ENCODE measurements at regions not wholly inside any gene's neighbourhood (a gene's known extent, or its start where the extent isn't known, plus 50 kb on each side); places are given as distances from the start of the nearest gene placed in this dataset.
A peak's percentile ranks its signal among the peaks of the same experiment; 100 is the strongest.

DNA sequence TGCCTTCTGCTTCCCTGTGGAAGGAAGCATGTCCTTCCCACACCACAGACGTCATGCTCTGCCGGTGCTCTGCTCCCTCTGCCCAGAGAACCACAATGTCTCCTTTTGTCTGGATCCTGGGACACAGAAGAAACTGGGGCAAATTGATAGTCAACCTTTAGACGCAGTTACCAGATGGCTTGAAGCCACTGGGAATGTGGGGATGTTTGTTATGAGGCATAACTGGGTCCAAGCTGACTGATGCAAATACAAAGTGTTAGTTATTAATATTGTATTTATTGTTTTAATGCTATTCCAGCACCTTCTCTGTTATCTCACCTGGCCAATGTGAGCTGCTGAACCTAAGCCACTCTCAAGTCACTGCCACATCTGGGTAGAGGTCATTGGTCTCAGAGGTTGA lies 322.2 kb downstream of the SHANK2 start:
- no peak for DNase-seq (ENCODE audit: low read depth)

DNA sequence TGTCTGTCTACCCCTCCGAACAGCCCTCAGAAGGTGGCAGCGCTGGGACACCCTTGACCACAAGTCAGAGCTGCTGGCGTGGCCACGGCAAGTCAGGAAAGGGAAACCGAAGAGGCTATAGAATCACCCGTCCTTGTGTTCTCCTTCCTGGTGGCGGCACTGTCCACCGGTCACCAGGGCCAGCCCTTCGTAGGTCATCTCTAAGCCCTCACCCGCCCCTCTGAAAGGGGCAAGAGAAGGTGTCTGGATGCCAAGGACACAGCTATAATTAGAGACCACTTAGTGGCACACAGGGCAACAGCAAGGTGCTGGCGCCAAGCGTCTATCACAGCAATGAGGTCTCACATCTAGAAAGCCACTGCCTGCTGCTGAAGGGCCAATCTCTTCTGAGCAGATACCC lies 320.9 kb downstream of the SHANK2 start:
- no peak for DNase-seq (ENCODE audit: low read depth)

DNA sequence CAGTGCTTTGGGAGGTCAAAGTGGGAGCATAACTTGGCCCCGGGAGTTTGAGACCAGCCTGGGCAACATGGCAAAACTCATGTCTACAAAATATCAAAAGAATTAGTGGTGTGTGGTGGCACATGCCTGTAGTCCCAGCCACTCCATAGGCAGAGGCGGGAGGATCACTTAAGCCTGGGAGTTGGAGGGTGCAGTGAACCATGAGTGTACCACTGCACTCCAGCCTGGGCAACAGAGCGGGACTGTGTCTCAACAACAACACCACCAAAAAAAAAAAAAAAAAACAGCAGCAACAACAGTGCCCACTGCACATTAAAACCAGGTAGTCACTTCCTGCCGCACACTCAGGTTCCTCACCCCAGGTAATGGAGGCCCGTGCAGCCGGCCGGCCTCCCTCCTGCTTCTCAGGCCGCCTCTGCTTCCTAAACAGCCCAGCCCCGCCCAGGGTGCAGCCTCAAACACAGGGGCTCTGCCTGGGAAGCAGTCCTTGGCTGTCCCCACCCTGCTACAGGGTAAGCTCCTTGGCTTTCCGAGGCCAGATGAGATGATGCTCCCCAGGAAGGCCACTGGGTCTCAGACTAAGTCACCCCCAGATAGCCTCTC lies 318.3 kb downstream of the SHANK2 start:
- no peak for DNase-seq (ENCODE audit: low read depth)

DNA sequence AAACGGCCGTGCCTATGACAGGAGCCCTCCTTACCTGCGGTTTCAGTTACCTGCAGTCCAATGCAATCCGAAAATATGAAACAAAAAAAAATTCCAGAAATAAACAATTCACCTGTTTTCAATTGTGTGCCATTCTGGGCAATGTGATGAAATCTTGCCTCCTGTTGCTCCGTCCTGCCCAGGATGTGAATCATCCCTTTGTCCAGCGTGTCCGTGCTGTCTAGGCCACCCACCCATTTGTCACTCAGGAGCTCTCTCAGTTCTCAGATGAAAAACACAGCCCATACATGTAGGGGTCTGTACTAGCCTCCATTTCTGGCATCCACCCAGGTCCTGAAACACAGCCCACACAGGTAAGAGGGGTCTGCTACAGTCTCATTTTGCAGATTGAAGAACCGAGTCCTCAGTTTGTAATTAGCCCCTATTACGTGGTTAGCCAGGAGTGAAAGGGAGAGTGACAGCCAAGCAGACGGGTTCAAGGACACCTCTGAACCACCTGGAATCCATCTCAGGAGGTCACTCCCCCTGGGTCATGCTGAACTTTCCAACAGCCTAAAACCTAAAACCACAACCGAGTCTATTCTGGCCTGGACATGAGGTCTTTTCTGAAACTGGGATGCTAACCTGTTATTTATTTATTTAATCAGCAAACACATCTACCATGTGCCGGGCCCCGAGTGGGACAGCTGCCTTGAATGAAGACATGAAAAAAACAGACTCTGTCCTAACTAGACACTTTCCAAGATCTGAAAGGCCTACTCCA lies 317.2 kb downstream of the SHANK2 start:
- peak; percentile 21 for DNase-seq (ENCODE audit: low read depth)

DNA sequence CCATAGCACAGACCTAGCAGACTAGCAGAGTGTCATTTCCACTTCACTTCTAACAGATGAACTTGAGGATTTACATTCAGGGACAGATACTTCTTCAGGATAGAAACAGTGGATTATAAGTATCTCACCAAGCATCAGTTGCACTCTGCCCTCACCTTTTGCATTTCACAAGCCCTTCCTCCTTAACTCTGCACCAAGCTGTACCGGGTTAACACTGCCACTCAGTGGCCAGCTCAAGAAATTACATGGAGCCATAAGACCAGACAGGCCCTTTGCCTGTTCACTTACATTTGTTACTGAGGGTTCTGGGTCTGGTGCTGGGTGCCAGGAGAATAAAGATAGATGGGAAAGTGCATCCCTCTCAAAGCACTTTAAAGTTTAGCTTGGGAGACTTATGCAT lies 309.8 kb downstream of the SHANK2 start:
- no peak for DNase-seq (ENCODE audit: low read depth)

DNA sequence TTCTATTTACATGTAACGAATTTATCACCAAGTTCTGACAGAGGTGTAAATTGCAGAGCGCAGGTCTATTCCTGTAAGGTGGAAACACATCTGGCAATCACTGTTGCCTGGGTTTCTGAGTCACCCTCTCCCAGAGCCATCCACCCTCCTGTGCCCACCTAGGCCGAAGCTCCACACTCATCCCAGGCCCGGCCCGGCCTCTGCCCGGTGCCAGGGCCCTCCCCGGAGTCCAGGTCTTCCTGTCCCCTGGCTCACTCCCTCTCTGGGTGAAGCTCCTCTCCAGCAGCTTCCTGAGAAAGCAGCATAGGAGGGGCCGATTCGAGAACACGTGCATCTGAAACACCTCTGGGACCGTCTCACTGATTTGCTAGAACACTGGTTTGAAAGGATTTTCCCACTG lies 308.2 kb downstream of the SHANK2 start:
- no peak for DNase-seq (ENCODE audit: low read depth)

DNA sequence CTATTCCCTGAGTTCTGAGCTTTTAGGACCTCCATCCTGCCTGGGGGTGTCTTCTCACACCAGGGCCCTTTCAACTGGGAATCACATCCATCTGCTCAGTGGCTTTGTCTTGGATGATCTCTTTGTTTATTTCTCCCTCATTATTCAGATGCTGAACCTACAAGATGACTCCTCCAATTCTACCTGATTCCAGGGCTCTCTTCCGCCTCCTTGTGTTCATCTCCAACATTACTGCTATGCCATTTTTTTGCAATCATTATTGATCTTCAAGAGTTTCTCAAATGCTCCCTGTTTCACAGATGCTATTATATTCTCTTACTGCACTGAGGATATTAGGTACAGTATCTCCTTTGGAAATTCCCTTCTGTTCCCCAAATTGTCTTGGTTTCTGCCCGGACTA lies 307.7 kb downstream of the SHANK2 start:
- DNase-seq (ENCODE audit: low read depth), result no peak

DNA sequence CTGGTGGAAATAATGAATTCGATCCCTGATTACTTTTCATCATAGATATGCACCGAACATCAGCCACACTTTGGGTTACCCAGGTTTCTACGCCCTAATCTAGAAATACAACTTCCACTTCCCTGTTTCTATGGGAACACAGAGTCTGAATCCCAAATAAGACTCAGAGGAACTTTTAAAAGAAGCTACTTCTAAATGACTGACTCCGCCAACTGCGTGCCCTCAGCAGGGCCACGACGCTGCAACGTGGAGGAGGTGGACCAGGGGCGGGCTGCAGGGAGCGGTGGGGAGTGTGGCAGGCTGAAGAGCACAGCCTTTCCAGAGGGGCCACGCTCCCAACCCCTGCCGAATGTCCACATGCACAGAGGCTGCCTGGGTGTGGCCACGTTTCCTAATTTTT lies 304.0 kb downstream of the SHANK2 start:
- no peak for DNase-seq (ENCODE audit: low read depth)

DNA sequence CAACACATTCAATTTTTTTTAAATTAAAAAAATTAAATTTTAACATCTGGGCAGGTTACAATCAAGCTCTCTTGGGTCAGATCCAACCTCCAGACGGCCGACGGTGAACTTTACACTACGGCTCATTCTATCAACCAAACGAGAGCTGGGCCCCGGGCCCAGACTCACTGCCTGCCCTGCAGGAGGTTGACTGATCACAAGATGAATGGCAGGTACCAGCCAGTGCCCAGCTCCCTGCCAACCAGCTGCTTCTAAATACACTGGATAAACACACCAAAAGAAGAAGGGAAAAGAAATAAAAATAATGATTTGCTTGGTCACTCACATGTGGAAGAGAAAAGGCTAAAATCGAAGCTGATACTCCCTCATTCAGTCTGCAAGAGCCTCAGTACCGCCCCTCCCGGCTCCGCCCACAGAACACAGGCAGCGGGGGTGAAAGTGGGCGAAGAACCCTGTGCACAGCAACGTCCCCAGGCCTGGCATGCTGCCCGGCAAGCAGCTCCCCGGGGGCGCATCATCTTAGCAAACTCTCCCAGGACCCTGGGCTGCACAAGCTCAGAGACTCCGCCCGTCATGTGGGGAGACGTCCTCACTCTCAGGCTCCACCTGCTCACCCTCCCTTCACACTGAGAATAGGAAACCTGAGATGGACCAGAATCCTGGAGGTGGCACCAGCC lies 303.4 kb downstream of the SHANK2 start:
- no peak for DNase-seq (ENCODE audit: low read depth)

DNA sequence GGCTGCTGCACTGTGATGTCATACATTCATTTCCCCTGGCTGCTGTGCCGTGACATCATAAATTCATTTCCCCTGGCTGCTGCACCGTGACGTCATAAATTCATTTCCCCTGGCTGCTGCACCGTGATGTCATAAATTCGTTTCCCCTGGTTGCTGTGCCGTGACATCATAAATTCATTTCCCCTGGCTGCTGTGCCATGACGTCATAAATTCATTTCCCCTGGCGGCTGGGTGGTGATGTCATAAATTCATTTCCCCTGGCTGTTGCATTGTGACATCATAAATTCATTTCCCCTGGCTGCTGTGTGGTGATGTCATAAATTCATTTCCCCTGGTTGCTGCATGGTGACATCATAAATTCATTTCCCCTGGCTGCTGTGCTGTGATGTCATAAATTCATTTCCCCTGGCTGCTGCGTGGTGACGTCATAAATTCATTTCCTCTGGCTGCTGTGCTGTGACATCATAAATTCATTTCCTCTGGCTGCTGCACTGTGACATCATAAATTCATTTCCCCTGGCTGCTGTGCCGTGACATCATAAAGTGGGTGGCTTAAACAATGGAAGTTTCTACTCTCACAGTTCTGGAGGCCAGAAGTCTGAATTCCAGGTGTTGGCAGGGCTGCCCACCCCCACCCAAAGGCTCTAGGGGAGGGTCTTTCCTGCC lies 301.1 kb downstream of the SHANK2 start:
- no peak for DNase-seq (ENCODE audit: low read depth)

DNA sequence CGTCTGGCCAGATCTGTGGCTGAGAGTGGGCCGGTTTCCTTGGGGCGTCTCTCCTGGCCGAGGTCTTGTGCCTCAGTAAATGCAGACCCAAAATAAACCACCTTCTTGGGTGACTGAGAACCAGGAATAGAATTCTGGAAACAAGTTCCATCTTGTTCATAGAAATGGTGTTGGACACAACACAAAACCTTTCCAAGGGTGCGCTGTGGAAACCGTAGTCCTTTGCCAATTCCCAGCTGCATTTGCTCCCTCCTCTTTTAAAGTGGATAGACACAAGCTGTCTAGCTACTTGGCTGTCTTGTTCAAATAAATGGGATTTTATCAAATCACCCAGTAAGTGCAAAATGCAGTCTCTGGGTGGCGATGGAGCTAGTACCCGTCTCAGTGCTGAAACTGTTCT lies 300.2 kb downstream of the SHANK2 start:
- DNase-seq (ENCODE audit: low read depth), result no peak

DNA sequence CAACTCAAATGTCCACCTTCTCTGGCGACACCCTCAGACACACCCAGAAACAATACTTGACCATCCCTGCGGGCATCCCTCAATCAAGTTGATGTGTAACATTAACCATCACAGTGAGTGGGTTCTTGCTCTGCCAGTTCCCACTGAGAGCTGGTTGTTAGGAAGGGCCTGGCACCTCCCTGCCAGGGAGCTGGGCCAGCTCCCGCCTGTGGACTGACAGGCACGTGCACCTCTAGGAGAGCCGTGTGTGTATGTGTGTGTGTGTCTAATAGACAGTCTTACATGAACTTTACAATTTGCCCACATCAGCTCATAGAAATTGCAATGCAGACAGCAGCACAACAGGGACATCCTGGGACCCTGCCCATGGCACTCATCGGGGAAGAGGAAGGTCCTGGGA lies 298.7 kb downstream of the SHANK2 start:
- DNase-seq (ENCODE audit: low read depth), result no peak

DNA sequence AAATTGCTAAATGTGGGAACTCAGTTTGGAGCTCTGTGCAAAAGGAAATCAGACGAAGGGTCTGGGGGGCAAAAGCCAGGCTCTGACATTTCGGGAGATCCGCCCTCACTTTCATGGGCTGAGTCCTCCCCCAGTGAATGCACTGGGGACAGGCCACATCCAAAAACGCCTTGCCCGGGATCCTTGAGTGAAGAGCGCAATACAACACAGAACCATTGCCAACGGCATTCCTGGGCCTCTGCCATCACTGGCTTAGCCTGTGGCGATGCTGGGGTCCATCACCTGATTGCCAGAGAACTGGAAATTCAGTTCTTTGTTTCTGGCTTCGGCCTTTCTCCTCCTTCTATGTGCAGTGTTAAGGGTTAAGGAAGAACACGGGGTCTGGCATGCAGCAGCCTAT lies 297.9 kb downstream of the SHANK2 start:
- DNase-seq (ENCODE audit: low read depth), result no peak

All from fibroblast of gingiva (primary cell).